Right hindlimb (tissue), 1 donor: ENCODE measurements at regions not wholly inside any gene's neighbourhood (a gene's known extent, or its start where the extent isn't known, plus 50 kb on each side); places are given as distances from the start of the nearest gene placed in this dataset.

Experiments
- DNase-seq: peaks from one replicate; pipeline ENCODE4 v3.0.0-alpha.2; 2018

DNA sequence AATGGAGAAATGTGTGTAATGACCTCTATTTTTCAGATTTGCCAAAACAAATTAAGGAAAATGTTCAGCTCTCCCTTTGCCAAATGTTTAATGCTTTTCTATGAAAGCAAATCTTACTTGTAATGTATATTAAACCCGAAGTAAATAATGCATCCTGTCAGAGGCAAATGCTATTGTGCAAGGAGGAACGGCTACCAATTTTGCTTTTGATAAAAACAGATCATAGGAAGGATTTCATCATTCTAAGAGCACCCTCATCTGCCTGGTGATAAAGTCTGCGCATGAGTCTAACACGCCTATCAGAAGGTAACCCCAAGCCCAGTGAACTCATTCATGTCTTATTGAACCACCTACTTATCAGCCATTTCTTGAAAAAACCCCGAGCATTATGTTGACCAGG lies 412.4 kb upstream of the MKI67 start:
- DNase-seq: no peak

DNA sequence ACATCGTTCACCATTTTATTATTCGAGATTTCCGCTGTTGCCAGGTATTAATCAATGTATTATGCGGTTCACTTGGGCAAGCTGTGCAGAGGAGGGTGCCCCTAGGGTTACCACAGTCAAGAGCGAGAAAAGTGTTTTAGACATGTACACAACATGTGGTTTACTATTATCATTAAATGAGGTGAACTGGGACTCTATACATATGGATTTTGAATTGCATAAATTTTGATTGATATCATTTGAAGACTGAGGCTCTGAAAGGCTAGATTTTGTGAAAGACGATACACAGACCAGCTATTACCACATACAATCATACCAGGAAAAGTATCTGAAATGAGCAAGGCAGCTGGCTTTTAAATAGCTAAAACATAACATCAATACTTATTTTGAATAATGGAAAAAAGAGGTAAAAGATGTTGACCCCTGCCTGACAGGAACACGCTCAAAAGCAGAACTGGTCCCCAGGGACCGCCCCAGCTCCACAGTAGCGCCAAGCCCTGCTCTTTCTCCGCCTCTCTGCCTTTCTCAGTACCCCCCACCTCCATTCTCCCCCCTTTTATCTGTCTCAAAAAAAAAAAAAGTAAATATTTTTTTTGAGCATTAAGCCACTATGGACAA lies 413.4 kb upstream of the MKI67 start:
- peak; percentile 78 for DNase-seq

DNA sequence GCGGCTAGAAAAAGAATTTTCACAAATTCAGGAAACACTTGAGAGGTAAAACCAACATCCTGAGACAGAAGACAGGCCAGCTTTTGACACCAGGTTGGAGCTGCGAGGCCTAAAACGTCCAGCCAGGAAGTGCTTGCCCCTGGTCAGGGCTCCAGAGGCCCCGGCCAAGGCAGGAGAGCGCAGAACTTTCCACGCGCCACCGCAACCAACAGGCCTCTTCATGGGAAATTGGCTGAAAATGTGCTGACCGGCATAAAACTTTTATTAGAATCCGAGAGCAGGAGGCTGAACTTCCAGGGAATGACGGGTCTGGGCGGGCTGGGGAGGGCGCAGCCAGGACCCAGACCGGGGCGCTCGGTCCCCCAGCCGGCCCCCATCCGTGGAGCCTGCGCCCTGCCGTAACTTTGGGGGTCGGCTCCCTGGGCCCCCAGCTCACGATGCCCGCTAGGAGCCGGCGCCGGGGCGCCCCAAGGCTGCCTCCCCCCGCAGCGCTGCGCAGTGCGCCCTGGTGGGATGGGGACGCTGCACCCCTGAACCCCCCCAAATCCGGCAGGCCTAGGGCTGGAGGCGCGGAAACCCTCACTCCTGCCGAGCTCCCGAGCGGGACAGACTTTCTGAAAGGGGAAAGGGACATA lies 414.0 kb upstream of the MKI67 start:
- DNase-seq: peak; percentile 90

GRCh38 chr10:128540781-128541761 lies 414.8 kb upstream of the MKI67 start:
- DNase-seq: peak; percentile 91

DNA sequence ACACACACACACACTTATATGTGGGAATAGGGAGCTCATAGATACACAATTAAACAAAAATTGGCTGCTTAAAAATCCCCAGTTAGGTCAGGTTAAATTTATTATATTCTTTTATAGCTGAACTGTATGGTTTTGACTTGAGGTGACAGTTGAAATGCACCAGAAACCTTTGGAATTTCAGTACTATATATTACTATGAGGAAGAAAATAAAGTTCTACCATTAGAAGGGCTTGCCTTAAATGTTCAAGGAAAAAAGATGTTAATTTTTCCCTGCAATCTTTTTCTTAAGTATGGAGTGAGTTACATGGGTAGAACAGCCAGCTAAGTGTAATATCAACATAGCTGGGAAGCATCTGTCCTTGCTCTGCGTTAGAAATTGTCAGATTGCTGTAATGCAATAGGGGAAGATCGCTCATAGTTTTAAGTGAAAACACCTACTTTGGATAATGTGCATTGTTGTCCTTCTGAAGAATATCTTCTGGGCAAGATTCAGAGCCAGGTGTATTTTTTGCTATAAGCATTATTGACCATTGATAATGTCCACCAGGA lies 415.8 kb upstream of the MKI67 start:
- DNase-seq: no peak

- DNase-seq: no peak
Measured at GRCh38 chr10:128542659-128543058, 416.4 kb upstream of the MKI67 start.

DNA sequence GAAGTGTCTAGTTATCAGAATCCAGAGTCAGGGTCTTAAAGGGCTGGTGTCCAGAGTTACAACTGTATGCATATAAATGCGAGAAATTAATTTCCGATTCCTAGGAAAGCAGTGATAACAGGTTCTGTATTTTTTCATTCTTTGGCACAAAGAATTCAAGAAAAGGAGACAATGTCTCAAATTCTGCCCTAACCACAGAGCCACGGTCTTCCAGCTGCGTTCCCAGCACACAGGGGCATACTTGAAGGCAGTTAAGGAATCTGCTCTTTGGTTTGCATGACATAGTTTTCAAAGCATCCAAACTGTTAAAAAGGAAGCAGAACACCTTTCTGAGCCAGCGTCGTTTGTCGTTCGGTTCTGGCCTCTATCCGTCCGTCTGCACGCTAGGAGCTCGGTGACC lies 416.9 kb upstream of the MKI67 start:
- no peak for DNase-seq

DNA sequence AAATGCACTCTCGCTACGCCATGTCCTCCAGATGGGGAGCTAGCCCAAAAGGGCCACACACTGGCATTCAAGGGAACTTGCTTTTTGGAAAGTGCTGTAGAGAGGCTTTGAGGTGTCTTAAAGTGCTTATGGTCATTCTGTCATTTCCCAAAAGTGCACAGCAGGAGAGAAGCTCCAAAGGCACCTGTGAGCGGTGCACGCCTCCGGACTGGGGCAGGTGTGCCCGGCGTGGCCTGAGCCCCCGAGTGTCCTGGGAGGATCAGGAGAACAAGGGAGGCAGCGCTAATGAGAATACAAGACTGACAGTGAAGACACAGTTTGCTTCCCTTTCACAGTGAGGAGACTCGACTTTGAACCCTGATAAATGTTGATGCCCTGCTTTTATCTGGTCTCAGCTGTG lies 419.0 kb upstream of the MKI67 start:
- no peak for DNase-seq

- no peak for DNase-seq
Measured at GRCh38 chr10:128546651-128547165, 420.5 kb upstream of the MKI67 start.

- no peak for DNase-seq
Measured at GRCh38 chr10:128549101-128549608, 422.9 kb upstream of the MKI67 start.

- no peak for DNase-seq
Measured at GRCh38 chr10:128550045-128550444, 423.8 kb upstream of the MKI67 start.

DNA sequence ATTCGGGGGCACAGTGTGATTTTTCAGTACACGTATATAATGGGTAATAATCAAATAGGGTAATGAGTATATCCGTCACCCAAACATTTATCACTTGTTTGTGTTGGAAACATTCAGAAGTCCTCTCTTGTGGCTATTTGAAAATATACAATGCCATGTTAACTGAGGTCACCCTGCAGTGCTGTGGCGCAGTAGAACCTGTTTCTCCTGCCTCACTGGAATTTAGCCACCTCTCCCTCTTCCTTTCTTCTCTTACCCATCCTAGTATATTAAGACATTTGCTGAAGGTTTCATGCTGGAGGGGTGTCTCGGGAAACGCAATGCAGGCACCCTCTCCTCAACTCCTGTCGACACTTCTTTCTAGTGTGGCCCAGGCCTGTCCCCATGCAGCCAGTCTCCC lies 425.3 kb upstream of the MKI67 start:
- DNase-seq: no peak

DNA sequence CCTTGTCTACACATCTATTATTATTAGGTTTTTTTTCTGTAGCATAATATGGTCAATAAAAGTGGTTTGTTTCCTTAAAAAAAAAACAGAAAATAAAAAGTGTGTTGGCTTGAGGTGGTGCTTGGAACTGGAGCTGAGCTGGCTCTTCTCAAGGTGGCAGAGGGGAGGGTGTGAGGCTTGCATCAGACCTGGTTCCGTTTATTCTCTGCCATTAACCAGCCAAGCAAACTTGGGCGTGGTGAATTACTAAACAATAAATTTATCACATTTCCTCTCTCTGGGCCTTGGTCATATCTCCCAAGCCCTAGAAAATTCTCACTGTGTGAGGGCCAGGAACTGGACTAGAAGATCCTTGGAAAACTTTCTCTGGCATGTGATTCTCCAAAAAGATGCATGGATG lies 427.5 kb upstream of the MKI67 start:
- DNase-seq: no peak

DNA sequence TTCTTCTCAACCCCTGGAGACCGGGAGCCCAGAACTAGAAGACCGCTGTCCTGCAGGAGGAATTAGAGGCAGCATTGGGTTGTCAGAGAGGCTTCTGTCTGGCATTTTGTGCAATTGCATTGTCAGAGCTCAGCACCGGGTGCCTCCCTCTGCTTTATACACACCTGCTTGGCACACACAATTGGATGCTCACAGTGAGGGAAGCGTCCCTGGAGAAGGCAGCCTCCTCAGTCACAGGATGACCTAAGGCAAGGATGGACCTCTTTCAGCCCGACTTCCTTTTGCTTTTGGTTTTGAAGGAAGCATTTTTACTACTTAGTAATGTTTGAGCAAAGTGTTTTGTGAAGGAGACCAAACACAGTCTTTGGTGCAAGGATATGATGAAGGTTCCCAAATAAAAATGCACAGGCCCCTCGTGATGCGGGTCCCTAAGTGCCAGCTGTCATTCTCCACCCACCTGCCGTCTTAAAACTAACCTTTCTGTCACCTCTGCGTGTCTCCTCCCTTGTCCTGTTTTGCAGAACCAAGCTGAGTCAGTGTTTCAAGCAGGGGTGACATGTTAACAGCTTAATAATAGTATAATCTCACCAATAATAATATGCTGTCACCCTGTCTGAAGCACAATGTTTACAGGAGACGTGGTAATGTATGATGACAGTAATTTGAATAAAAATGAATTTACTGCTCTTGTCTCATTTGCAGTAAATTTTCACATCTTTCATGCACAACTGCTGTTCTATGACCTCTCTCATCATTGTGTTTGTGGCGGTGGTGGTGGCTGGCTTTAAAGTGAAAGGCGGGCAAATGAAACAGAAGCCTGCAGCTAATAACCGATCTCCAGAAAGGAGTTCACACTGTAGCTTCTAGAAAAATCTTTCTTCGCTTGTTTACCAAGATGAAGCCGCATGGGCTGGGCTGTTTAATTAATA lies 430.2 kb upstream of the MKI67 start:
- no peak for DNase-seq

- no peak for DNase-seq
Measured at GRCh38 chr10:128557149-128557710, 431.0 kb upstream of the MKI67 start.

GRCh38 chr10:128560406-128560805 lies 434.2 kb upstream of the MKI67 start:
- DNase-seq: no peak

DNA sequence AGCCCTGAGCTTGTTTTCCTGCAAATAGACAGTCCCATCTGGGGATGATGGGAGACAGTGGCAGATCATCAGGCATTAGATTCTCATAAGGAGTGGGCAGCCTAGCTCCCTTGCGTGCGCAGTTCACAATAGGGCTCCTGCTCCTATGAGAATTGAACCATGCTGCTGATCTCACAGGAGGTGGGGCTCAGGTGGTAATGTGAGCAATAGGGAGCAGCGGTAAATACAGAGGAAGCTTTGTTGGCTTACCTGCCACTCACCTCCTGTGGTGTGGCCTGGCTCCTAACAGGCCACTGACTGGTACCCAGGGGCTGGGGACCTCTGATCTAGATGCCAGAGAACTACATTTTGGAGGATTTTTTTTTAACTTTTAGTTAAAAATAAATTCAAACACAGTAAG lies 434.8 kb upstream of the MKI67 start:
- no peak for DNase-seq

- no peak for DNase-seq
Measured at GRCh38 chr10:128563387-128563786, 437.2 kb upstream of the MKI67 start.

GRCh38 chr10:128563904-128564303 lies 437.7 kb upstream of the MKI67 start:
- no peak for DNase-seq

- DNase-seq: no peak
Measured at GRCh38 chr10:128566361-128566968, 440.2 kb upstream of the MKI67 start.

DNA sequence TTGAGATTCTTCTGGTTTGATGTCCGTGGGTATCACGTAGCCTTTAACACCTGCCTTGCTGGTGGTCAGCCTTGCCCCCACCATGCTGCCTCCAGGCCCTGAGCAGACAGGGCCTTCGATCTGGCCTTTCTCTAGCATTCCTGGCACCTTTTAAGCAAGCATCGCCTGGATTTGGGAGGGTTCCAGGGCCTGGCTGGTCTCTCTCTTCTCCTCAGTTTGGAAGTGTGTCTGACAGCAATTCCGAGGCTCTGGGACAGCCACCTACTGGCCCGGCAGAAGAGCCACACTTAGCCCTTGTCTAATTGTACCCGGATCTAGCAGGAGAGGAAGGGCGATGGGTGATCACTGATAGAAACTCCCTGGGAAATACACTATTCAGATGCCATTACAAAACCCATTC lies 441.3 kb upstream of the MKI67 start:
- DNase-seq: peak; percentile 58
